Fibroblast of skin of back (primary cell): ENCODE measurements at regions not wholly inside any gene's neighbourhood (a gene's known extent, or its start where the extent isn't known, plus 50 kb on each side); places are given as distances from the start of the nearest gene placed in this dataset.
"Not testable (repeated sequence)": the region's sequence is repeated elsewhere in the genome, so short reads cannot be mapped to it uniquely, and the experiment has no call there.

Source experiments
- DNase-seq: peaks from one replicate; pipeline ENCODE4 v3.0.0-alpha.2; 2013

DNA sequence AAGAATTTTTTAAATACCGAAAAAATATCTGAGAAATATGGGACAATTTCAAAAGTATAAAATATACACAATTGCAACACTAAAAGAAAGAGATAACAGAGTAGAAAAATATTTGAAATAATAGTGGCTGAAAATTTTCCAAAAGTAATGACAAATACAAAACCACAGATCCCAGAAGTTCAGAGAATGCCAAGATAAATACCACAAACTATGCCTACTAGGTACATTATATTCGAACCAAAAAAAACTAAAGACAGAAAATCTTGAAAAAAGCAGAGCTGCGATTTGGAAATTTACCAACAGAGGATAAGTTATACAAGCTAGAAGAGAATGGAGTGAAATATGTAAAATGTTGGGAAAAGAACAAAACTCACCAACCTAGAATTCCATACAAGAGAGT is 191.3 kb upstream of the ELAC2 start:
- peak; percentile 51 for DNase-seq

DNA sequence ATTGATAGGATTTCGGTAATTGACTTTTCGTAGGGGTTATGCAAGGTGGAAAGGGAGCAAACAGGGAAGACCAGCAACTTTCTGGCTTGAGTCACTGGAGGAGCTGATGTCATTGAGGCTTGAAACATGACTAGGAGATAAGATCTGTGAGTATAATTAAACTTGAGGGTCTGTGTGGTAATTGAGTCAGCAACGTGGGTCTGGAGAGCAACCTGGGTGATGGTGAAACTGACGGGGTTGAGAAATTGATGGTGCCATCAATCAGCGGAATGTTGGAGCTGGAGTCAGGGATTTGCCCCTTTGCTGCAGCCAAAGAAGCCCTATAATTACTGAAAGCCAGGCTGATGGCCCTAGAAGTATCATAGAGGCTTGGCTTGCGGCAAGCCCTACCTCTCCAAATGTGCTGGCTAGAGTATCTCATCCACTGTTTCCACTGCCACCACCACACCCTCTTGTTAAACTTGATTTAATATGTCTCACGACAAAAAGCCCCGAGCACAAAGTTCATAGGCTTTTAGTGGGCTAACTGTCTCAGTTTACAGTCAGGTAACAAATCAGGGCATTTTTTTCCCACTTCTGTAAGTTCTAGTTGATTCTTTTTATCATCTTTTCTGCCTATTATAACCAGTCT is 186.9 kb upstream of the ELAC2 start:
- DNase-seq = no peak

DNA sequence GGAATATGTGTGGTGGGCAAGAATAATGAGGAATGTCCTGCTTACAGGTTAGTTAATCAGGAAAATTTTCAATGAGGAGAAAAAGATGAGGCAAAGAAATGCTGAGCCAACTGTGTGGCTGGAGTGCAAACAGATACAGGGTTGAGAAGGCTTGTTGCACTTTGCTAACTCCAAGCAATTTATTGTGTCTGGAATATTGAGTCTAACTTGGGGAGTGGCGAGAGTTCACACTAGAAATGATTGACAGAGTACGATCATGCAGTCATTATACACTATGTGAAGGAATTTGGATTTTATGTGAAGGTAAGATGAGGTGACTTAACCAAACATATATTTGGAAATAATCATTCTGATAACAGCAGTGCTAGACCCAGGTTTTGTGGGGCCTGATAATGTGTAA is 185.0 kb upstream of the ELAC2 start:
- no peak for DNase-seq

DNA sequence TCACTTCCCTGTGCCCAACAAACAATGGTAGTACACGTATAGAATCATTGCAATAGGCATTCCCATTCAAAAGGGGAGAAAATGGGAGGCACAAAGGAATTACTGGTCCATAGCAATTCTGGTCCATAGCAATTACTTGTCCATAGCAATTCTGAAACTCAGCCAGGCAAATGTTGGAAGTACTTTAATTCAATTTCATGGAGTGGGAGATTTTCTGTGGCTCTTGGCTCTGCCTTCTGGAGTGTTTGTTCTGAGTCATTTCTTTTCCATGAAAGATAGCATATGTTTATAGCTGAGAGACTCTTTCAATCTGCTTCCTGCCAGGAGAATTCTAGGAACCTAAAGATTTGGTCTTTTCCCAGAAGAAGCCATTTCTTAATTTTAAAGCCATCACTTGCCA is 182.8 kb upstream of the ELAC2 start:
- DNase-seq = no peak

DNA sequence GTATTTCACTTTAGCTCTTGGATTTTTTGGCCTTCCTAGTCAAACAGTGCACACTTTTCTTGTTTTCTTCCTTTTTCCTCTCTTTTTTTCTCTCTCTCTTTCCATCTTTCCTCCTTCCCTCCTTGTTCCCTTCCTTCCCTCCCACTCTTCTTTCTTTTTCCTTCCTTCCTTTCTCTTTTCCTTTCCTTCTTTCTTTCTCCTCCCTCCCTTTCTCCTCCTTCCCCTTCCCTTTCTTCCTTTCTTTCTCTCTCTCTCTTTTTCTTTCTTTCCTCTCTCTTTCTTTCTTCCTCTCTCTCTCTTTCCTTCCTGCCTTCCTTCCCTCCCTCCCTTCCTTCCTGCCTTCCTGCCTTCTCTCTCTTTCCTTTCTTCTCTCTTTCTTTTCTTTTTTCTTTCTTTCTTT is 181.6 kb upstream of the ELAC2 start:
- DNase-seq = no peak

DNA sequence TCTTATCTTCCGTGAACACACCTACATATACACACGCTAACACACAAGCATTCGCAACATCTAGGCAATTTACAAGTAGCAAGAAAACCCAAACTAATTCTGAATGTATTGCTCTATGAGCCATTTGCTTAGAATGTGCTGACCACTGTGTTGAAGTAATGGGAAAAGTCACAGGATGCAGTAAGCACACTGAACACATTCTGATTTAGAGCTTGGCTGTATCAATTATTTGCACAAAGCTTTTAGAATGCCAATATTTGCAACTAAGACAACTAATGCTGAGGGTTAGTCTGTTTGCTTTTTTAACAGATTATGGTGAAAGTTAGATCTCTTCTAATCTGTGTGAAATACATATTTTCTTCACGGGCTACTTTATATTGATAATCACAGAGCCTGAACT is 179.8 kb upstream of the ELAC2 start:
- no peak for DNase-seq

DNA sequence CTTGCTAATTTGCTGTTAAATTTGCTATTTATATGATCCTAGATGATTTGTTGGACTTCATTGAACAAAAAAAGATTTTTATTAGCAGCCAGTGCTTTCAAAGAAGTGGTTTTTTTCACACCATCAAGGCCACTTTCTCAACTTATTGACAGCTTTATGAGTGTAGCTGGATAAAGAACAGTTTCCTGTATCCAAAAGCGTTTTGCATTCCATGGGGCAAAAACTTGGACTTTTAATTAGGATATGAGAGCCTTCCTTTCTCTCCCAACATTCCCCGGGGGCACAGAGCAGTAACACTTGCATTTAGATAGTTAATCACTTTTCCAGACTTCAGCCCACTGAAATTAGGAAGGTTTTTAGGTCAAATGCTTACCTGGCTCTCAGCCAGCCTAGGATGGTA is 177.1 kb upstream of the ELAC2 start:
- DNase-seq = no peak

DNA sequence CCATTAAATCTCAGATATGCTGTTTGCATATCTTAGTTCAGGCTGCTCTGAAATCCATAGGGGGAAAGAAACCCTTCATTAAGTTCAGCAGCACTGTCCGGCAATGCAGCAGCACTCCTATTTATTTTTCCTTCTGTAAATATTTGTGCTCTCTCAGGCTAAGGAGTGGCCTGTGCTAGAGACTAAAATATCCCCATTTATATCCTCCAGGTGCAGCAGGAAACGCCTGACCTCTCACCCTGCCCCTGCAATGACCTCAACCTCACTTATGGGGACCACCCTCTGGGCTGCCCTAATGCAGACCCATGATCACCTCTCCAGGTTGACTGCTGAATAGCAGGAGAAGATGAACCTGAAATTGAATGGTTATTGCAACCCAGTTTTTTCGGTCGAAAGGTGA is 165.0 kb upstream of the ELAC2 start:
- no peak for DNase-seq

DNA sequence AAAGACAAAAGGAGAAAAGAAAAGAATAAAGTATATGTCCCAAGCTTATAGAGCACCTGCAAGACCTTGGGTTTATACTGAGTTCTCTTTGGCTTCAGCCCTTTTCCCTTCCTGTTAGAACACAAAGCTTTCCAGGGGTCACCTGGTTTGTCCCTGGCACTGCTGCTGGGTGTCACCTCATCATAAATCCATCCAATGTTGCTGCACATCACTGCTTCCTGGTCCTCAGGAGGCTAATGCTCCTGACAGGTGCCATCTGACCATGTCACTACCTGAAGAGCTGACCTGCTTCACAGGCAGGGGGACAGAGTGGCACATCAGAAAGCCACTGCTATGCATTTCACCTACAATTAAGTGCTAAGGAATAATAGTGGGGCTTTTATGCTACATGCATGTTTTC is 164.6 kb upstream of the ELAC2 start:
- DNase-seq = no peak

DNA sequence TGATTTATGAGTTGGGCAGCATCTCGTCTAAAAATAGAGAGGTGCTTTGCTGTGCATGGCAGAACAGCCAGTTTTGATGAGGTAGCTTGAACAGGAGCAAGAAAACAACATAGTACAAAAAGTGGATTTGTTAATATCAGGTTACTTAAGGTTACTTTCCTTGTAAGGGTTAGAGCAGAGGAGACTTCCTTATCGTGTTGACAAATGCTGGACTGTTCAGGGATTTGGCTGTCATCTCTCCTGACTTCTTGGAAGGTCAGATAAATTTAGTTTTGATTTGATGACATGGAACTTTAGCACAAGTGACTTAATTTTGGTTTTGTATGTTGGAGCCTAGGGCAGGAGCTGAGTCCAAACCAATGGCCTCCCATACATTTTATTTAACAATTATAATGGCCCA is 163.9 kb upstream of the ELAC2 start:
- DNase-seq = no peak

DNA sequence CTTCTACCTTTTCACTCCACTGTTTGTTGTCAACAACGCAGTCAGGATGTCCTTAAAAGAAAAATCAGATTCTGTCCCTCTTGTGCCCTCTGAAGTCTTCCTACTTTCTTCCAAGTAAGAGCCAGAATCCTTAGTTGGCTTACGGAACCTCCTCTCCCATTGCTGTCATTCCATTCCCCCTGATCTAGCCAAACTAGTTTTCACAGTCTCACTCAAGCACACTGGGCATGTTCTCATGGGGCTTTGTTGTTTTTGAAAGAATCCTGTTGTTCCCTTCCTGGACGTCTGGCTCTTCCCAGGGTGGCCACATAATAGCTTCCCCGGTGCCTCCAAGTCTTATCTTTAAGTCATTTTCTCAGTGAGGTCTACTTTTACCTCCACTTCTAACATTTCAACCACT is 158.6 kb upstream of the ELAC2 start:
- no peak for DNase-seq

DNA sequence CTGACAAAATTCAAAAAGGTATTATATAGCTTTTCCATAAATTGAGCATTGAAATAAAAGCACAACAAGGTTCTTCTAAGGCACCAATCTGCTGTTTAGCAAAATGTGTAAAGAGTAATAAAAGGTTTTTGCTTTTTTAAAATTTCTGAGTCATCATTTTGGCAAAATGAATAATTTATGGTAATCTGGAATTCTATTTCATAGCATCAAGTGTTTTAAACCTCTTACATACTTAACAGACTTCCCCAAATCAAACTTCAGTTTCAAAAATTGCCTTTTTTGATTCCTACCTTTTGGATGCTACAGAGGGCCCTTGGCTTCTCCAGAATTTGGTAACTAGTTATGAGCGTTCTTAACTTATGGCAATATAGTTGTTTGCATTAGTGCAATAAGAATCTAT is 154.0 kb upstream of the ELAC2 start:
- no peak for DNase-seq

DNA sequence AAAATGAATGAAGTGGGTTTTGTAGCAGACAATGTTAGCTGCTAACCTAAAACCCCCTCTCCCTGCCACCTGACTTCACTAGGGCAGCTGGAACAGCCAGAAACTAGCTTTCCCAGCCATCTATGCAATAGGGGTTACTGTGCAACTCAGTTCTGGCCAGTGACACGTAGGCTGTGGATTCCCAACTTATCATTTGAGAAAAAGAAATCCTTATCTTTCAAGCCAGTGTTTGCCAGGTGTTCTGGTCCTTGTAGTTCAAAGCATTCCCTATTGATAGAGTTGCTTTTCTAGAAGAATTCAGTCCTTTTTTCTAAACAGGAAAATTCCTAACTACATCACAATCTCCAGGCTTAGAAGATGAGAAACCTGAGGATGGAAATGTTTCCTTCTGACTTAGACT is 144.5 kb upstream of the ELAC2 start:
- DNase-seq = no peak

DNA sequence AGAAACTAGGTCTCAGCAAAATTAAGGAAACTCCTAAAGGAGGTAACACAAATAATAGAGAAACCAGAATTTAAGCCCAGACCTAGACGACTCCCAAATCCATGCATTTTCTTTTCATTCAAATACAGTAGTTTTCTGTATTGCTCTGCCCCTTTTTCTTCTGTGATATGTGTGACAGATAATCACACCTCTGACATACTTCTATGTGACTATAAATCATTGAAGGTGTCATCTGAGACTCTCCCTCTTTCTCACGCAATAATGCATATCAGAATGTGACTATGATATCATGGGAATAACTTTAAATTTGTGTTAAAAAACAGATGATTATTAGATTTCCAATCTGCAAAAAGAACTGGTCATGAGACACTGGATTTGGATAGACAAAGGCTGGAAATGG is 143.0 kb upstream of the ELAC2 start:
- DNase-seq = no peak

DNA sequence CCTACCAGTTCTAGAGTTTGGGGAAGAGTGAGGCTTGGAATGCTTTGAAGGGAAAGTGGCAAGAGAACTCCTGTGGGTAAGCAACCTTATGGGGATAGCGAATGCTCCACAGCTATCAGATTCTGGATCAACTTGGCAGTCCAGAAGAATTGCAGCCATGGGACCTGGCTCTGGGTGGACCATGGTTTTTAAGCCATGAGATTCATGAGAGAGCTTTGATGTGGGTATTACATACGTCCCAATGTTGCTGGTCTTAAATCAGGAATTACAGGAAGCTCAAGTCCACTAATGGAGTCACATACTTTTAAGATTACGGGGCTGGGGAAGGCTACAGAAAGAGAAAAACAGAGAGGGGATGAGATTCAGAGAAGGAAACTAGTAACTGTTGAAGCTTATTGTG is 142.5 kb upstream of the ELAC2 start:
- peak; percentile 1 for DNase-seq

DNA sequence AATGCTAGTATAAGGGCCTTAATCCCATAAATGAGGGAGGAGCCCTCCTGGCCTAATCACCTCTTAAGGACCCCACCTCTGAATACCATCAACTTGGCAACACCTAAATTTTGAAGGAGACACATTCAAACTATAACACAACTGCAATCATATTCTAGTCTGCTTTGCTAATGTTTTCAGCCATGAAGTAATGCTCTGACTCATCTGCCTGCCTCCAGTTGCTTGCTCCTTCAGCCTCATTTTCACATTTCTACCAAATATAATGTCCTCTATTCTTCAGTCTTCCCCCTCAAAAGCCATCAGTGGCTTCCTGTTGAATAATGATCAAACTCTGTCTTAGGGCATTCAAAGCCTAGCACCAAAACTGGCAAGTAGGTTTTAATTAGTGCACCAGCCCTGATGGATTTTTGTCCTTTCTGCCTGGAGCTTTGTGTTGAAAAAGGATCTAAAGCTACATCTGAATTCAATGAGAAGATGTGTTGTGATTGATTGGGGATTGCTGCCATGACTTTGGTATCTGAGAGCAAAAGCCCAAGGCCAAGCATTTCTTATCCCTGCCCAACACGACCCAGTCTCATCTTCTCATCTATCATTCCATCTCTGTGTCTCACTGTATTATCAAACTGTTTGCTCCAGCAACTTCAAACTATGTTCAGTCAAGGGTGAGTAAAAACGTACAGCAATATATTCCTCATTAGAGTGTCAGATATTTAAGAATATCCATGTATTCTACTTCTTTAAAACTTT is 140.8 kb upstream of the ELAC2 start:
- DNase-seq = peak; percentile 8

DNA sequence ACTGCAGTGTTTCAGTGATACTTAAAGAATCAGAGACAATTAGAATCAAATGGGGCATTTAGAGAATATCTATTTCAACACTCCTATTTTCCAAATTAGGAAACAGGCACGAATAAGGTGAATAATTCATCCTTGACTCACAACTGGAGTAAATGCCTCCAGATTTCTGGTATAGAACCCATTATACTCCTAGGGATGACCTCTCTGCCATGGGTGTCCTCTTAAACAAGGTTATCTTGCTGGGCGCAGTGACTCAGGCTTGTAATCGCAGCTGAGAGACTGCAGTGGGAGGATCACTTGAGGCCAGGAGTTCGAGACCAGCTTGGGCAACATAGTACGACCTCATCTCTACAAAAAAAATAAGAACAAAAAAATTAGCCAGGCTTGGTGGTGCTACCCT is 139.8 kb upstream of the ELAC2 start:
- DNase-seq = peak; percentile 5

DNA sequence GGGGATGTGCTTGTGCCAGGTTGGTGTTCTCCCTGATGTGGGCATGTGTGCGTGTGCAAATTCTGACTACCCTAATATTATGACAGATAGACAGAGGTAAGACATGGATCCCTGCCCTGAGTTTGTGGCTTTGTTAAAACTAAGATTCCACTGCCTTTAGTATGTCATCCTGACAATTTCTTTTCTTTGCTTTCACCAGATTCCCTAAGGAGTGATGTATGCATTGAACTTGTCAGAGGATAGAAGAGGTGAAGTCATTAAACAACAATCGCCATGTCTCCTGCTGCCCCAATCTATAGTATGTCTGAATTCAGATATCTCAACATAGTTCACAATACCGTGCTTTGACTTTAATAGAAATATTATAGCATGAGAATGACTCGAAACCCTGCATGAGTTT is 137.1 kb upstream of the ELAC2 start:
- peak; percentile 11 for DNase-seq

DNA sequence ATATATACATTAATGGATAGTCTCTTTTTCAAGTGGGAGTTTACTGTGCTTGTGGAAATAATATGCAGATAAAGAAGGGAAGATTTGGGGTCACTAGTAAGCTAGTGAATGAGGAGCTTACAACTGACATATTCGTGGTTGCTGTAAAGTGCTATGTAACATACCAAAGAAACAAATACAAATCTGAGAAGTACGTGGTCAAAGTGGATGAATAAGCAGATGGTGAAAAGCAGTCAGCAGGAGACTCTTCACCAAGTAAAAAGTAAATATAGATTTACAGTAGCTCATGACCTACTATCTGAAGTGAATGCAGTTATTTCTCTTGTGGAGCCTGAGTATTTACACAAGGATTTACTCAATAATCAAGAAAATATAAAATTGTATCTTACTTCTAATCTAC is 136.6 kb upstream of the ELAC2 start:
- peak; percentile 35 for DNase-seq

DNA sequence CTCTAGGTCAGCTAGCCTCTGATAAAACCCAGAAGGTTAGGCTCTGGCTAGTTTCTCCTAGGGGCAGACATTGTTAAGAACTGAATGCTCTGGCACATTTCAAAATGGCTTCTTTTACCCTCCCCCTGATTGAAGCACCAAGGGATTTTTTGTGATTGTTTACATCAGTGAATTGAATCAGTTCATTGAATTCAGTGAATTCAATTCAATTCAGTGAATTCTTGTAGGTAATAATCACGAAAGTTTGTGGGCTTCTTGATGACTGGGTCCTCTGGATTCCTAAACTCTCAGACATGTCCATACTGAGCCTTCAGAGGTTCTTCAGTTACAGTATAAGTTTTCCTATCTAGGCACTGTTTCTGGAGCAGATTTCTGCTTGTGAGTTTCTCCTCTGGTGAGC is 135.2 kb upstream of the ELAC2 start:
- peak; percentile 48 for DNase-seq

DNA sequence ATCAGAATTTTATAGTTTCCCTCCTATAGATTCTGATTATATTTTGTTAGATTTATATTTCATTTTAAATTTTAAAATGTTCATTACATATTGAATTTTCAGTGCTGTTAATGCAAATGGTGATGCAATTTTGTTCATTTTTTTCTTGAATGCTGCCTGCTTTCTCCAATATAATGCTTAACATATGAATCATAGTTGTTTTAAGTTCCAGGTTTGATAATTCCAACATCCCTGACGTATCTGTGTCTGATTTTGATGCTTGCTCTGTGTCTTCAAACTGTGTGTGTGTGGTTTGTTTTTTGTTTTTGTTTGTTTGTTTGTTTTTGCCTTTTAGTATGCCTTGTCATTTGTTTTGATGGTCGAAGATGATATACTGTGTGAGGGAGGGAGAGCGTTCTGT is 134.7 kb upstream of the ELAC2 start:
- peak; percentile 28 for DNase-seq

DNA sequence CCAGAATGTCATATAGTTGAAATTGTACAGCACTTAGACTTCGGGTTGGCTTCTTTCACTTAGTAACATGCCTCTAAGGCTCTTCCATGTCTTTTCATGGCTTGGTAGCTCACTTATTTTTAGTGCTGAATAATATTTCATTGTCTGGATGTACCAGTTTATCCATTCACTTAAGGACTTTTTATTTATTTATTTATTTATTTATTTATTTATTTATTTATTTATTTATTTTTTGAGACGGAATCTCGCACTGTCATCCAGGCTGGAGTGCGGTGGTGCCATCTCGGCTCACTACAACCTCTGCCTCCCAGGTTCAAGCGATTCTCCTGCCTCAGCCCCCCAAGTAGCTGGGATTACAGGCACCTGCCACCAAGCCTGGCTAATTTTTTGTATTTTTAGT is 132.9 kb upstream of the ELAC2 start:
- DNase-seq = not testable (repeated sequence)

DNA sequence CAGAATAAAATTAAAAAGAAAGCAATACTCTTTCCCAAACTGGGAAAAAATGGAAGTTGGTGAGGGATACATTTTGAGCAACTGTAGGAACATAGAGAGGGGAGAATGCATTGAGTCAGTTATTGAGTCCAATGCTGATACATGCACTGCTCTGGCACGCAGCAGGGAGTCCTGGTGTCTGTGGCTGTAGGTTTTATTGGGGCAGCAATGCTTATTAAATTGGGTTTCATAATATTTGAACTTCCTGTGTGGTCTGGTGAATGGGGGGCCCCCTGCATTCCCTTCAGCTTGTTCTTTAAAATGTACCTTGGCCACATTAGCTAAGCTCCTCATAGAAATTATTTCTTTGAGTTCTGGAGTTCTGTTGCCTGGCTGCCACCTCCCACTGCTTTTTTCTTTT is 125.2 kb upstream of the ELAC2 start:
- DNase-seq = no peak

DNA sequence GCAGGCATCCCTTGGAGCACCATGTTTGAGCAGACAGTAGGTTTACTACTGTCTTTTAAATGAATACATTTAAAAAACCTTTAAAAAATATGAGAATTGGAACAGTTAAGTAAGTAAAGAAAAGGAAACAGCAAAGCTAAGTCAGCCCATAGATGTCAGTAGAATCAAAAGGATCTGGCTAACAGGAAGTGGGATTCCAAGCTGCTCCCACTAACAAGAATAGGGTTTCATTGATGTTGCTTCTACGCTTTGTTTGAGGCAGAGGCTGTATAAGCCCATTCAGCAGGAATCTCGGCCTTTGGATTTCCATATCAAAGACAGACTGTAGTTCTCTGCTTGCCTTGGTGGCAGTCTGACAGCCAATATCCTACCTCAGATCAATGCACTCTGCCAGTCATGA is 122.9 kb upstream of the ELAC2 start:
- no peak for DNase-seq

DNA sequence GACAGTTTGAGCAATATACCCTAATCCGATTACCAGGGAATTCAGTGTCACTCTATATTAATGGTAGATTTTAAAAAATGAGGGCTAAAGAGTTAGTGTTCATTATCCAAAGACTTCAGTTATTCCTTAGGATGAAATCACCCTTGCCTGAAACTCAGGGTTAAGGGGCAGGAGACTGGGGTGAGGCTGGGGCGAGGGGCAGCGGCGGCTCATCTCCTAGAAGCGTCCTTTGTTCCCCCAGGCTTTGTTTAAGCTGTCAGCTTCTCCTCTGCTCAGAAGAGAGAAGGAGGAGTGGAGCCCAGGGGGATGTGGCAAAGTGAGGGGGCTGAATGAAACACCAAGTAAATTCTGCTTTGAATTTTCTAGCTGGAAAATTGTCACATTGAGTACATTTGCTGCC is 117.7 kb upstream of the ELAC2 start:
- no peak for DNase-seq
